K562 (cell line): ENCODE measurements at regions not wholly inside any gene's neighbourhood (a gene's known extent, or its start where the extent isn't known, plus 50 kb on each side); places are given as distances from the start of the nearest gene placed in this dataset.

Experiments used
- ATAC-seq: fragments of 200-7000 bp; cut with Tn5 transposase; 3 replicates; pipeline ENCODE4 v1.9.1; 2020; ENCODE audit warnings: moderate library complexity
- BruUV-seq: library from RNA; stranded (reverse); fragments of 400-500 nt; replicated peaks from 2 replicates; lab custom pipeline; 2021; lab: Mats Ljungman, UMichigan
- CTCF ChIA-PET: fragments of 300-600 bp; formaldehyde crosslinking; extraction: SDS; loops from one replicate; lab custom pipeline; 2021; ENCODE audit warnings: low intra/inter-chr PET ratio; lab: Yijun Ruan, JAX
- POLR2A ChIA-PET: fragments of 300-600, 350-650 bp; sonication (Branson Sonifier 250); formaldehyde crosslinking; extraction: SDS; loops from one replicate; lab custom pipeline; 2021; ENCODE audit warnings: antibody characterized with exemption, inconsistent platforms; lab: Yijun Ruan, JAX
- DNase-seq, 4 experiments: peaks; one replicate each; pipeline versions ENCODE4 v3.0.0 to v3.0.0-alpha.2; 2011 to 2018; ENCODE audit warnings: low spot score in 3 of 4, mixed read lengths in 3 of 4; ENCODE audit errors: extremely low read depth in 1 of 4
- FAIRE-seq: peaks from 2 replicates; lab custom pipeline; 2011; peaks lifted over from hg19 to GRCh38; lab: Jason Lieb, UNC
- H2AFZ ChIP-seq: 2 replicates; pipeline ENCODE4 v1.6.0; 2011; ENCODE audit warnings: low read depth, low read length, control low read depth, inconsistent platforms
- H3K27ac ChIP-seq: fragments of 200-600 bp; 3 replicates; pipeline ENCODE4 v1.8.0; 2011; ENCODE audit warnings: low read depth, mild to moderate bottlenecking, control low read depth, inconsistent platforms, low read length, moderate library complexity, mixed read lengths; ENCODE audit errors: extremely low read depth
- H3K27me3 ChIP-seq, 2 experiments: fragments of 300-600 bp in 1 of 2; 2 replicates in 1 of 2; 3 replicates in 1 of 2; pipeline versions ENCODE4 v1.6.0 to v1.8.0; 2011; ENCODE audit warnings: inconsistent platforms in 2 of 2, low read length in 2 of 2, mild to moderate bottlenecking in 1 of 2, mixed read lengths in 1 of 2, moderate library complexity in 1 of 2; ENCODE audit not compliant: control insufficient read depth in 2 of 2, insufficient read depth in 2 of 2
- H3K36me3 ChIP-seq: fragments of 300-600 bp; 3 replicates; pipeline ENCODE4 v1.8.0; 2011; ENCODE audit warnings: mild to moderate bottlenecking, low read length, inconsistent platforms; ENCODE audit not compliant: control insufficient read depth, insufficient read depth
- H3K4me1 ChIP-seq, 2 experiments: fragments of 200-600 bp in 1 of 2; replicated peaks in 1 of 2; 2 replicates in 1 of 2; 3 replicates in 1 of 2; pipeline versions ENCODE4 v1.5.1 to v1.8.0; 2011; ENCODE audit warnings: inconsistent platforms in 2 of 2, low read length in 2 of 2, mild to moderate bottlenecking in 1 of 2, mixed read lengths in 1 of 2, moderate library complexity in 1 of 2; ENCODE audit not compliant: control insufficient read depth in 2 of 2, insufficient read depth in 2 of 2
- H3K4me2 ChIP-seq: 2 replicates; pipeline ENCODE4 v1.6.1; 2011; ENCODE audit warnings: low read length, control low read depth, inconsistent platforms, mixed read lengths; ENCODE audit not compliant: insufficient read depth
- H3K4me3 ChIP-seq: fragments of 200-600 bp; sonication (generic), shearing (Covaris generic); 2 replicates; pipeline ENCODE4 v1.5.1; 2016; ENCODE audit warnings: control low read depth, inconsistent platforms
- H3K79me2 ChIP-seq: fragments of 200-600 bp; 3 replicates; pipeline ENCODE4 v1.8.0; 2011; ENCODE audit warnings: low read length, inconsistent platforms; ENCODE audit not compliant: control insufficient read depth, insufficient read depth
- H3K9ac ChIP-seq, 2 experiments: 2 replicates each; pipeline versions ENCODE4 v1.6.0 to v1.6.1; 2011; ENCODE audit warnings: low read depth in 2 of 2, low read length in 2 of 2, control low read depth in 1 of 2, inconsistent platforms in 1 of 2, mild to moderate bottlenecking in 1 of 2, mixed read lengths in 1 of 2; ENCODE audit not compliant: insufficient read depth in 1 of 2
- H3K9me1 ChIP-seq: one replicate; pipeline ENCODE4 v1.6.0; 2011; ENCODE audit warnings: inconsistent platforms, mild to moderate bottlenecking, low read length, moderate library complexity; ENCODE audit not compliant: control insufficient read depth, insufficient read depth
- H3K9me3 ChIP-seq: replicated peaks from 2 replicates; pipeline ENCODE4 v1.5.1; 2011; ENCODE audit warnings: low read depth, low read length, inconsistent platforms; ENCODE audit not compliant: control insufficient read depth, insufficient read depth
- H4K20me1 ChIP-seq: replicated peaks from 2 replicates; pipeline ENCODE4 v1.6.1; 2011; ENCODE audit warnings: low read length, inconsistent platforms, mixed read lengths; ENCODE audit not compliant: control insufficient read depth, insufficient read depth
- GTF3C2 ChIP-seq: IDR thresholded peaks from 3 replicates; pipeline ENCODE4 v1.6.1; 2011; ENCODE audit warnings: borderline replicate concordance, mild to moderate bottlenecking, moderate library complexity; ENCODE audit not compliant: insufficient read length; ENCODE audit errors: extremely low read depth
- SIRT6 ChIP-seq: IDR thresholded peaks from one replicate; pipeline ENCODE4 v1.6.1; 2012; ENCODE audit warnings: low read depth, mild to moderate bottlenecking, control low read depth, inconsistent platforms, low read length, moderate library complexity
- THRA ChIP-seq: fragments of 450-650 bp; IDR thresholded peaks from 2 replicates; pipeline ENCODE4 v1.6.1; 2017; ENCODE audit warnings: mild to moderate bottlenecking, moderate library complexity
- U2AF1 ChIP-seq: fragments of 200-400 bp; formaldehyde crosslinking; optimal IDR thresholded peaks from 2 replicates; pipeline ENCODE3; 2017; ENCODE audit warnings: mild to moderate bottlenecking, low read depth, low read length, moderate library complexity
- ZFPM2 ChIP-seq: fragments of 250-450 bp; sonication (Bioruptor Pico); IDR thresholded peaks from 2 replicates; pipeline ENCODE4 v1.5.1; 2022; ENCODE audit warnings: mild to moderate bottlenecking
- ZNF263 ChIP-seq: sonication (generic); formaldehyde crosslinking; IDR thresholded peaks from 2 replicates; pipeline ENCODE4 v1.8.0; 2022; ENCODE audit warnings: mild to moderate bottlenecking, missing genetic modification reagents, borderline replicate concordance
- WGBS: fragments of 100-300 bp; shearing (Covaris generic); methylation state at CpG from one replicate; pipeline ENCODE4 v1.1.6; 2016; ENCODE audit warnings: low coverage, mixed read lengths; ENCODE audit not compliant: insufficient coverage; ENCODE audit errors: missing lambda C conversion rate; 5-methylcytosine and 5-hydroxymethylcytosine counted together
- in situ Hi-C: fragments of 300-500 bp; cut with MboI; formaldehyde crosslinking; loops from 4 replicates; pipeline ENCODE4 v1.15.0; 2018; ENCODE audit warnings: inconsistent platforms, mixed read lengths
- intact Hi-C: fragments of 100-400 bp; cut with micrococcal nuclease; formaldehyde crosslinking; loops from 2 replicates; pipeline ENCODE4 v1.14.2; 2022

GRCh38 chr2:103294420-103294819 is 532.6 kb downstream of the TMEM182 start:
- no peaks in the 10 kb centered on the region for H3K4me1 ChIP-seq
- H3K36me3 ChIP-seq: no peaks in the 10 kb centered on the region
- no peak for FAIRE-seq
- H3K27me3 ChIP-seq: no peaks in the 10 kb centered on the region
- ChIA-PET CTCF (no interaction called here), POLR2A (no interaction called here)
- H3K9ac ChIP-seq: no peak overlapping the region
- H3K9me3 ChIP-seq: no peaks in the 10 kb centered on the region
- no peaks in the 10 kb centered on the region for H3K9me1 ChIP-seq
- ATAC-seq: no peak
- TF ChIP-seq ZNF263 (no peak), ZFPM2 (CRISPR knock-in tag) (no peak), SIRT6 (no peak), GTF3C2 (no peak), U2AF1 (no peak), THRA (no peak)
- H3K4me2 ChIP-seq: no peak overlapping the region
- H3K79me2 ChIP-seq: no peaks in the 10 kb centered on the region
- WGBS: 9% methylated on average over 7 of the region's 7 CpGs
- in situ Hi-C loops: no loop called here
- H3K4me3 ChIP-seq: no peak overlapping the region
- intact Hi-C loops: no loop called here
- DNase-seq: no peak
- H3K27ac ChIP-seq: no peak overlapping the region
- H2AFZ ChIP-seq: no peak overlapping the region
- no TSS peak for BruUV-seq
- H4K20me1 ChIP-seq: no peaks in the 10 kb centered on the region
